ENCODE measurements at regions not wholly inside any gene's neighbourhood (a gene's known extent, or its start where the extent isn't known, plus 50 kb on each side); places are given as distances from the start of the nearest gene placed in this dataset.
"Not testable (repeated sequence)": the region's sequence is repeated elsewhere in the genome, so short reads cannot be mapped to it uniquely, and the experiment has no call there.

DNA sequence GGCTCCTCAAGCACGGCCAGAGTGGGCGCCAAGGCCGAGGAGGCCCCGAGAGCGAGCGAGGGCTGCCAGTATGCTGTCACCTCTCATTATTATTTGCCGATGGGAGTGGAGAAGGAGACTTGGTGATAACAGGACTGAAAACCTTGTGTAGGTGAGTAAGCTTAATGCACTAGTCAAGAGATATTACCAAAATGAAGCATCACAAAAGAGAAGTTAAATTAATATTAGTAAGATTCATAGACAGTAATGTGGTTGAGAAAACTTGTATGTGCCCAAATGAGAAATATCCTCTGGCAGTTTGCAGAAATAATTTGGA, 204.5 kb upstream of the SLITRK1 start:
- 52 to 62% methylated on average over 6 of the region's 7 CpGs for WGBS, 2 experiments (ENCODE audit: insufficient coverage in 2 of 2)
- no peak overlapping the region for H3K27ac ChIP-seq (ENCODE audit: low read depth, low read length, severe bottlenecking)

DNA sequence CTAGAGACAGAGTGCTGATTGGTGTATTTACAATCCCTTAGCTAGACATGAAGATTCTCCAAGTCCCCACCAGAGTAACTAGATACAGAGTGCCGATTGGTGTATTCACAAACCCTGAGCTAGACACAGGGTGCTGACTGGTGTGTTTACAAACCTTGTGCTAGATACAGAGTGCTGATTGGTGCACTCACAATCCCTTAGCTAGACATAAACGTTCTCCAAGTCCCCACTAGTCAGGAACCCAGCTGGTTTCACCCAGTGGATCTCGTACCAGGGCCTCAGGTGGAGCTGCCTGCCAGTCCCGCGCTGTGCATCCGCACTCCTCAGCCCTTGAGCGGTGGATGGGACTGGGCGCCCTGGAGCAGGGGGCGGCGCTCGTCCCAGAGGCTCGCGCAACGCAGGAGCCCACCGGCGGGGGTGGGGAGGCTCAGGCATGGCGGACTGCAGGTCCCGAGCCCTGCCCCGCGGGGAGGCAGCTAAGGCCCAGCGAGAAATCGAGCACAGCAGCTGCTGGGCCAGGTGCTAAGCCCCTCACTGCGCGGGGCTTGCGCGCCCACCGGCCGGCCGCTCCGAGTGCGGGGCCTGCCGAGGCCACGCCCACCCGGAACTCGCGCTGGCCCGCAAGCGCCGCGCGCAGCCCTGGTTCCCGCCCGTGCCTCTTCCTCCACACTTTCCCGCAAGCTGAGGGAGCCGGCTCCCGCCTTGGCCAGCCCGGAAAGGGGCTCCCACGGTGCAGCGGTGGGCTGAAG, 204.0 kb upstream of the SLITRK1 start:
- H3K4me1 ChIP-seq (ENCODE audit: control insufficient read depth, insufficient read depth, low read length, poor library complexity, severe bottlenecking); H3K36me3 ChIP-seq (ENCODE audit: control insufficient read depth, insufficient read depth, low read length); H3K27ac ChIP-seq (ENCODE audit: low read depth, low read length, severe bottlenecking); H3K9me3 ChIP-seq (ENCODE audit: control insufficient read depth, low read length): not testable (repeated sequence)
- WGBS, 2 experiments (ENCODE audit: insufficient coverage in 2 of 2) = 50 to 60% methylated on average over 38 to 43 of the region's 49 CpGs
- peak overlapping the region; percentile 34 for H3K4me3 ChIP-seq (ENCODE audit: extremely low read depth, insufficient read depth, low read length, poor library complexity, severe bottlenecking)

More for the DNA sequence above, 204.5 kb upstream of the SLITRK1 start:
- Histone ChIP-seq H3K4me1 (ENCODE audit: control insufficient read depth, insufficient read depth, low read length, poor library complexity, severe bottlenecking) (no peaks in the 10 kb centered on the region), H3K36me3 (ENCODE audit: control insufficient read depth, insufficient read depth, low read length) (no peaks in the 10 kb centered on the region), H3K9me3 (ENCODE audit: control insufficient read depth, low read length) (no peaks in the 10 kb centered on the region), H3K4me3 (ENCODE audit: extremely low read depth, insufficient read depth, low read length, poor library complexity, severe bottlenecking) (peak overlapping the region; percentile 34)

DNA sequence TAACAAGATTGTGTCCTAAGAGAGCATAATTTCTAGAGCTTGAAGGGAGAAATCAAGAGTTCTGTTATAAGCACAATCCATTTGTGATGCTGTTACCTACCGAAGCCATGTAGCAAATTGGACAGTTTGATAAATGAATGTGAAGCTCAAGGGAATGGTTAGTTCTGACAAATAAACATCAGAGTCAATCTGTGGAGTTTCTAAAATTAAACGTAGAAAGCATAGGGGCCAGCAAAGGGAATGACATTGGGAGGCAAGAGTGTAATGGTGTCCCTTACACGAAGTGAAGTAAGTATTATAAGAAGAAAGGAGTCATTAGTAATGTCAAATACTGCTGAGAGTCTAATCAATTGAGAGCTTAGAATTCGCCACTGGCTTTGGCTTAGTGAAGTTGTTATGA, 200.2 kb upstream of the SLITRK1 start:
- Histone ChIP-seq H3K4me3 (ENCODE audit: extremely low read depth, insufficient read depth, low read length, poor library complexity, severe bottlenecking) (no peak overlapping the region), H3K9me3 (ENCODE audit: control insufficient read depth, low read length) (no peaks in the 10 kb centered on the region), H3K4me1 (ENCODE audit: control insufficient read depth, insufficient read depth, low read length, poor library complexity, severe bottlenecking) (no peaks in the 10 kb centered on the region), H3K27ac (ENCODE audit: low read depth, low read length, severe bottlenecking) (no peak overlapping the region), H3K36me3 (ENCODE audit: control insufficient read depth, insufficient read depth, low read length) (no peaks in the 10 kb centered on the region)
- 88 to 95% methylated on average over 4 of the region's 4 CpGs for WGBS, 2 experiments (ENCODE audit: insufficient coverage in 2 of 2)

DNA sequence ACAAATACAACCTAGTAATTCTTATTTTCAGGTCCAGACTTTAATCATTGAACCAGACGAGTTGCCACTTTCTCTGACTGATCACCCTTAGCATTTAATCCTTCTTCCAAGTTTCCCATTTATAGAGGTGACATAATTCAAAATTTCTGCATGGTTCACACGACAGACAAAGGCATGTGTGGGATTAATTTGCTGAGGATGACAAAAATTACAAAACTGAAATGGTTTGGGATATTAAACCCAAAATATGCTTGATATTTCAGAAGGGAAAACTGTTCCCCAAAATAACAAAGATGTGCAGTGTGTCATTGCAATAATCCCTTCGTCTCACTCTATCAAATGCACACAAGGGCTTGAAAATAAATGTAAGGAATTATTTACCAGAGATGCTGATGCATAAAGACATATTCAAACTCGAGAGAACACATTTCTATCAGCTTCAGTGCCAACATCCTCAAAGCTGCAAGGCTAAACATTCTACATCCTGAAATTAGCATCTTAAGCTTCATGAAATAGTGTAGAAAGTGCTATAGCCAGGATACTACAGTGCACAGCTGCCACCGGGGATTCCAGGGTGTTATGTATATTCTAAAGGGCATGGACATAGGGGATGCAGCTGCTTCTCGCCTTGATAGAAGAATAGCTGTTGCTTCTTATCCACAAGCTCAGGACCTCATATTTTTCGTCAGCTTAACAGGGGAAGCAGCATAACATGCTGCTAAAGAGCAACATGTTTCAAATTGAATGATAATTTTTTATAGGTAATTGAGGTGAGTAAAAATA, 198.7 kb upstream of the SLITRK1 start:
- WGBS, 2 experiments (ENCODE audit: insufficient coverage in 2 of 2) = 90% methylated on average over 2 of the region's 7 CpGs; no CpG with 5 or more reads in 1 of the 2 experiments

DNA sequence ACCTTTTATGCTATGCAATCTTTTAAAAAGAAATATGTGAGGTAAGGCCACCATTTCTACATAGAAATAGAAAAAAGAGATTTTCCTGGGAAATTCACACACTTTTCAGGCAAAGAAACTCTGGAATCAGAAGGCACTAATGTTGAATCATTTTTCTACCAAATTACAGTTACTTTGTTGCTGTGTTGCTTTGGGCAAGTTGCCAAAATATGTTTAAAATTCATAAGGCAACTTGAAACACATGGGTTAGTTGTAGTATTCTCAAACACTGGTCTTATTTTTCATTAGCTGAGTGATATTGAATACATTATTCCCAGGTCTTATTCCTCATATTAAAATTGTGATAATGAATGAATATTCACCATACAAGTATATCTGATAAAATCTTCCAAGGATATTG, 195.0 kb upstream of the SLITRK1 start:
- H3K36me3 ChIP-seq (ENCODE audit: control insufficient read depth, insufficient read depth, low read length) = no peaks in the 10 kb centered on the region
- H3K9me3 ChIP-seq (ENCODE audit: control insufficient read depth, low read length) = no peaks in the 10 kb centered on the region
- no peak overlapping the region for H3K4me3 ChIP-seq (ENCODE audit: extremely low read depth, insufficient read depth, low read length, poor library complexity, severe bottlenecking)
- no peaks in the 10 kb centered on the region for H3K4me1 ChIP-seq (ENCODE audit: control insufficient read depth, insufficient read depth, low read length, poor library complexity, severe bottlenecking)
- H3K27ac ChIP-seq (ENCODE audit: low read depth, low read length, severe bottlenecking) = no peak overlapping the region

More for the DNA sequence above, 198.7 kb upstream of the SLITRK1 start:
- Histone ChIP-seq H3K9me3 (ENCODE audit: control insufficient read depth, low read length) (no peaks in the 10 kb centered on the region), H3K4me3 (ENCODE audit: extremely low read depth, insufficient read depth, low read length, poor library complexity, severe bottlenecking) (no peak overlapping the region), H3K27ac (ENCODE audit: low read depth, low read length, severe bottlenecking) (no peak overlapping the region), H3K36me3 (ENCODE audit: control insufficient read depth, insufficient read depth, low read length) (no peaks in the 10 kb centered on the region), H3K4me1 (ENCODE audit: control insufficient read depth, insufficient read depth, low read length, poor library complexity, severe bottlenecking) (no peaks in the 10 kb centered on the region)

DNA sequence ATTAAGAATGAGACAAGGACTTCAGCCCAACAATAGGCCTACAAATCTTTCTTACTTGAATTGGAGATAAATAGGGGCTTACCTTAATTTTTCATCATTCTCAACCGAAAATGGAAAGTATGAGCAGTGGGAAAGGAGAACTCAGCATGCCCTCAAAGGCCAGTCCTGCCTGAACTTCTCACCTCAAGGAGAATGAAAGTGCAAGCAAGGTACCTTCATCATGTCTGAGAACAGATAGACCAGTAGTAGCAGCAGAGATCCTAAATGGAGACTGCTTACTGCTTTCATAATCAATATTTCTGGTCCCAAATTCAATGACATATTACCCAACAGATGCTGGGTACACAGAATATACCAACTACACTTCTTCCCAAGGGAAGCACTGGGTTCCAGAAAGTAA, 194.0 kb upstream of the SLITRK1 start:
- H3K27ac ChIP-seq (ENCODE audit: low read depth, low read length, severe bottlenecking) = no peak overlapping the region
- H3K4me1 ChIP-seq (ENCODE audit: control insufficient read depth, insufficient read depth, low read length, poor library complexity, severe bottlenecking) = no peaks in the 10 kb centered on the region
- H3K4me3 ChIP-seq (ENCODE audit: extremely low read depth, insufficient read depth, low read length, poor library complexity, severe bottlenecking) = no peak overlapping the region
- H3K36me3 ChIP-seq (ENCODE audit: control insufficient read depth, insufficient read depth, low read length) = no peaks in the 10 kb centered on the region
- no CpG with 5 or more reads among the region's 1 CpG for WGBS, 2 experiments (ENCODE audit: insufficient coverage in 2 of 2)
- no peaks in the 10 kb centered on the region for H3K9me3 ChIP-seq (ENCODE audit: control insufficient read depth, low read length)

DNA sequence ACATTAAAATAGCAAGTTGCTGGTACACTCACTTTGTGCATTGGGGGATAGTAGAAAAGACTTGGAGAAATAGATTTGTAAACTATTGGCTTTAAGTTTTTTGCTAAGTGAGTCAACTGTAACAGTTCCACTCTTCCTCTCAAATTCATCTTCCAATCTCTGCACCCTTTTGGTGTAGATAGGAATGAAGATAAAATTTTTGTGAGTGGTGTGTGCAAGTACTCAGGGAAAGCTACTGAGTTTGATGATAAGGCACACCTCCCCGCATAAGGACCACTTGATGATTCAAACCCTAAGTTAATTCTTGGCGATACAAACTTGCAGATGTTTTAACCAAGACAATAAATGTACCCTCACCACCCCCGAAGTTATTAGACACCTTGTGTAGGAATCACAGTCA, 168.3 kb upstream of the SLITRK1 start:
- no CpG with 5 or more reads among the region's 3 CpGs for WGBS, 2 experiments (ENCODE audit: insufficient coverage in 2 of 2)

DNA sequence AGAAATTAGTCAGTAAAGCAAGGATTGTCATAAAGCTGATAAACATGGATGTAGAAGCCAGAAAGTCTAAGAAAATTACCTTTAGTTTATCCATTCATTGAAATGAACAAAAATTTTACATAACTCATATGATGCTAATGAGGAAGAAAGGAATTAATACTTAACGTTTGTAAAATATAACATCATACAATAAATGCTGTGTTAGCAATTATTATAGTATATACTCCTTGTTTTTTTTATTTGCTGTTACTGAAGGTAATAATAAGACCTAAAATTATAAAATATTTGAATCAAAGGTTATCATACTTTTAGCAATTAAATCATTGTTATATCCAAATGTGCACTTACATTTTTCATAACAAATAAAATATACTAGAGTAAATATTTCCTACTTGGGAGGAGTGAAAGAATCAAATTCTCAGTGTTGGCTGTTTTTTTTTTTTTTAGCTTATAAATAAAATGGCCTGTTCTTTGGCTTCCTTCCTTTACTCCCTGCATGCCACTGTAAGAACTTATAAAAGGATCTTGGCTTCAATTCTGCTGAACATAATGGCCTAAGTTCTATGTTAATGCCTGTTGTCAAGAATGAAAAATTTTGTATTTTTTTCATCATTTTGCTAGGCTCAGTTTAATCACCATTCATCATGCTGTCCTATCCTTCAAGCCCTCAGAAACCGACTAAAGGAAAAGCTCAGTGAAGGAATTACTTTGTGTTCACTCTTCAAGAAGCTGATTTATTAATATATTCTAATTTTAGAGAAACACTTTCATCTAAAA, 167.4 kb upstream of the SLITRK1 start:
- no peaks in the 10 kb centered on the region for H3K36me3 ChIP-seq (ENCODE audit: control insufficient read depth, insufficient read depth, low read length)
- H3K4me3 ChIP-seq (ENCODE audit: extremely low read depth, insufficient read depth, low read length, poor library complexity, severe bottlenecking) = no peak overlapping the region
- no peaks in the 10 kb centered on the region for H3K4me1 ChIP-seq (ENCODE audit: control insufficient read depth, insufficient read depth, low read length, poor library complexity, severe bottlenecking)
- H3K27ac ChIP-seq (ENCODE audit: low read depth, low read length, severe bottlenecking) = no peak overlapping the region
- H3K9me3 ChIP-seq (ENCODE audit: control insufficient read depth, low read length) = no peaks in the 10 kb centered on the region
- no CpG with 5 or more reads among the region's 2 CpGs for WGBS, 2 experiments (ENCODE audit: insufficient coverage in 2 of 2)

More for the DNA sequence above, 168.3 kb upstream of the SLITRK1 start:
- H3K27ac ChIP-seq (ENCODE audit: low read depth, low read length, severe bottlenecking) = no peak overlapping the region
- H3K36me3 ChIP-seq (ENCODE audit: control insufficient read depth, insufficient read depth, low read length) = no peaks in the 10 kb centered on the region
- H3K9me3 ChIP-seq (ENCODE audit: control insufficient read depth, low read length) = no peaks in the 10 kb centered on the region
- H3K4me3 ChIP-seq (ENCODE audit: extremely low read depth, insufficient read depth, low read length, poor library complexity, severe bottlenecking) = no peak overlapping the region
- H3K4me1 ChIP-seq (ENCODE audit: control insufficient read depth, insufficient read depth, low read length, poor library complexity, severe bottlenecking) = no peaks in the 10 kb centered on the region

DNA sequence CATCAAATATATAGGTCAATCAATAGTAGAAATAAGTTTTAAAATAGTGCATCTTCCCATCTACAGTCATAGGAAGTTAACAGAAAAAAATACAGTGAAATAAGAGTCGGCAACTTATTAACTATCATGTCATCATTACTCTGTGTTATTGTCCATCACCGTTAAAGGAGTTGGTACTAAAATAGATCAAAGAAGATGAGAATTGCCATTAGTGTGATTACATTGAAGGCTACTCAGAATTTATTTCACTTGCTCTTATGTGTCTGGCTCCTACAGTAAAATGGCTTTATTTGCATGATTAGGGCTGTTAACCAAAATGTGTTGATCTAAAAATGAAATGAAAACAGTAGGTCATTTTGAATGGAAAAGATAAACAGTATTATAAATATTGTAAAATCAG, 162.5 kb upstream of the SLITRK1 start:
- no CpG with 5 or more reads among the region's 2 CpGs for WGBS, 2 experiments (ENCODE audit: insufficient coverage in 2 of 2)
- H3K4me1 ChIP-seq (ENCODE audit: control insufficient read depth, insufficient read depth, low read length, poor library complexity, severe bottlenecking) = no peaks in the 10 kb centered on the region
- no peak overlapping the region for H3K27ac ChIP-seq (ENCODE audit: low read depth, low read length, severe bottlenecking)
- H3K36me3 ChIP-seq (ENCODE audit: control insufficient read depth, insufficient read depth, low read length) = no peaks in the 10 kb centered on the region
- H3K4me3 ChIP-seq (ENCODE audit: extremely low read depth, insufficient read depth, low read length, poor library complexity, severe bottlenecking) = no peak overlapping the region
- H3K9me3 ChIP-seq (ENCODE audit: control insufficient read depth, low read length) = no peaks in the 10 kb centered on the region

DNA sequence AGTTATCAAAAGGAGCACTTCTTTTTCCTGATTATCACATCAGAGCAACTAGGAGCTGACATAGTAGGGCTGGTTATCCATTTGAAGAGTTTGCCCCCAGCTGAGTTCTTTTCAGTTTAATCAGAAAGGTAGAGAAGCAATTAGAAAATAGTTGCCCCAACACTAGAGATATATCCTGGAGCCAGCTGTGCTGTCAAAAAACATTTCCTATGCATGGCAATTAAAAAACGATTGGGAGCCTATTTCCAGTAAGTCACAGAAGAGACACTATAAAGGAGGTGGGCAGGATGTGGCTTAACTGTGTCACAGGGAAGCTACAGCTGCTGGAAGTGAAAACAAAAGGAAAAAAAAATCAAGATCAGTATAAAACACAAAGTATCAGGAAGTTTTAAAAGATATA, 155.7 kb upstream of the SLITRK1 start:
- Histone ChIP-seq H3K36me3 (ENCODE audit: control insufficient read depth, insufficient read depth, low read length) (no peaks in the 10 kb centered on the region), H3K9me3 (ENCODE audit: control insufficient read depth, low read length) (no peaks in the 10 kb centered on the region), H3K4me3 (ENCODE audit: extremely low read depth, insufficient read depth, low read length, poor library complexity, severe bottlenecking) (no peak overlapping the region), H3K4me1 (ENCODE audit: control insufficient read depth, insufficient read depth, low read length, poor library complexity, severe bottlenecking) (no peaks in the 10 kb centered on the region), H3K27ac (ENCODE audit: low read depth, low read length, severe bottlenecking) (no peak overlapping the region)
- no CpG with 5 or more reads among the region's 1 CpG for WGBS, 2 experiments (ENCODE audit: insufficient coverage in 2 of 2)

Measured in mesodermal cell (in vitro differentiated cells).